PC-3 (cell line): ENCODE measurements at regions not wholly inside any gene's neighbourhood (a gene's known extent, or its start where the extent isn't known, plus 50 kb on each side); places are given as distances from the start of the nearest gene placed in this dataset.

Experiments
- ATAC-seq: fragments of 200-7000 bp; cut with Tn5 transposase; 2 replicates; pipeline ENCODE4 v1.9.1; 2020; ENCODE audit warnings: mild to moderate bottlenecking, moderate library complexity
- BruUV-seq: library from RNA; stranded (reverse); fragments of 400-500 nt; replicated peaks from 2 replicates; lab custom pipeline; 2021; lab: Mats Ljungman, UMichigan
- CTCF ChIA-PET: fragments of 300-600 bp; sonication (Branson Sonifier 250); formaldehyde crosslinking; loops from one replicate; lab custom pipeline; 2022; ENCODE audit warnings: antibody characterized with exemption; lab: Charles Lee
- POLR2A ChIA-PET: fragments of 300-600 bp; sonication (Branson Sonifier 250); formaldehyde crosslinking; loops from one replicate; lab custom pipeline; 2022; ENCODE audit warnings: antibody characterized with exemption; ENCODE audit not compliant: unreplicated experiment; lab: Charles Lee
- DNase-seq: peaks from one replicate; pipeline ENCODE4 v3.0.0-alpha.2; 2015
- H2AFZ ChIP-seq: fragments of 300-600 bp; sonication (generic); 2 replicates; pipeline ENCODE4 v1.6.0; 2016; ENCODE audit warnings: antibody characterized with exemption, low read length
- H3F3A ChIP-seq: fragments of 300-600 bp; sonication (generic); one replicate; pipeline ENCODE4 v1.6.0; 2017; ENCODE audit warnings: antibody characterized with exemption, low read length, control low read depth, mild to moderate bottlenecking; ENCODE audit not compliant: unreplicated experiment
- H3K27ac ChIP-seq: fragments of 300-600 bp; sonication (generic); 2 replicates; pipeline ENCODE4 v1.5.1; 2016; ENCODE audit warnings: mild to moderate bottlenecking, low read length
- H3K27me3 ChIP-seq: fragments of 300-600 bp; sonication (generic); 2 replicates; pipeline ENCODE4 v1.6.1; 2016; ENCODE audit warnings: low read length, mixed read lengths
- H3K36me3 ChIP-seq: fragments of 300-600 bp; sonication (generic); 2 replicates; pipeline ENCODE4 v1.6.1; 2016; ENCODE audit warnings: low read depth, mixed run types, low read length, mixed read lengths
- H3K4me1 ChIP-seq: fragments of 300-600 bp; sonication (generic); 2 replicates; pipeline ENCODE4 v1.5.1; 2016; ENCODE audit warnings: low read length; ENCODE audit not compliant: insufficient read depth
- H3K4me2 ChIP-seq: fragments of 300-600 bp; sonication (generic); 2 replicates; pipeline ENCODE4 v1.6.0; 2016; ENCODE audit warnings: low read length
- H3K4me3 ChIP-seq: fragments of 300-600 bp; sonication (generic); 2 replicates; pipeline ENCODE4 v1.5.1; 2016; ENCODE audit warnings: mild to moderate bottlenecking, low read length, mixed read lengths
- H3K79me2 ChIP-seq: fragments of 300-600 bp; sonication (generic); 2 replicates; pipeline ENCODE4 v1.6.1; 2017; ENCODE audit warnings: low read length, mixed read lengths
- H3K9ac ChIP-seq: fragments of 300-600 bp; sonication (generic); 2 replicates; pipeline ENCODE4 v1.6.0; 2016; ENCODE audit warnings: mild to moderate bottlenecking, low read length
- H3K9me2 ChIP-seq: fragments of 300-600 bp; sonication (generic); replicated peaks from 2 replicates; pipeline ENCODE4 v1.6.1; 2016; ENCODE audit warnings: mixed run types, low read length, mixed read lengths
- H3K9me3 ChIP-seq: fragments of 300-600 bp; sonication (generic); 2 replicates; pipeline ENCODE4 v1.6.1; 2016; ENCODE audit warnings: low read length, mixed read lengths
- H4K20me1 ChIP-seq: fragments of 300-600 bp; sonication (generic); 2 replicates; pipeline ENCODE4 v1.6.1; 2016; ENCODE audit warnings: low read length, mixed read lengths
- CTCF ChIP-seq: fragments of 300-600 bp; sonication (generic); conservative IDR thresholded peaks from 2 replicates; pipeline ENCODE4 v1.5.1; 2017; ENCODE audit warnings: antibody characterized with exemption, low read depth, mild to moderate bottlenecking, low read length
- EZH2 ChIP-seq: fragments of 300-600 bp; sonication (generic); IDR thresholded peaks from one replicate; pipeline ENCODE4 v1.6.1; 2017; ENCODE audit warnings: antibody characterized with exemption, mild to moderate bottlenecking, low read length; ENCODE audit not compliant: unreplicated experiment
- EZH2phosphoT487 ChIP-seq: fragments of 300-600 bp; sonication (generic); IDR thresholded peaks from 2 replicates; pipeline ENCODE4 v1.6.1; 2018; ENCODE audit warnings: mild to moderate bottlenecking, antibody characterized with exemption, low read length, borderline replicate concordance
- intact Hi-C: fragments of 100-400 bp; cut with micrococcal nuclease; formaldehyde crosslinking; loops from 2 replicates; pipeline ENCODE4 v1.9.0; 2023

GRCh38 chr7:57308631-57309408, 141.2 kb upstream of the ZNF716 start:
- Histone ChIP-seq H3K9ac (no peak overlapping the region), H3K4me3 (no peak overlapping the region), H3K79me2 (no peaks in the 10 kb centered on the region), H3K27me3 (no peaks in the 10 kb centered on the region), H2AFZ (no peak overlapping the region), H3K36me3 (no peaks in the 10 kb centered on the region), H3K27ac (no peak overlapping the region), H3K9me3 (0 out of 2 replicates have a peak, but pooled peaks cover 9% of the 10 kb centered on the region), H4K20me1 (no peaks in the 10 kb centered on the region), H3K9me2 (no peaks in the 10 kb centered on the region), H3F3A (no peaks in the 10 kb centered on the region), H3K4me2 (no peak overlapping the region), H3K4me1 (no peaks in the 10 kb centered on the region)
- DNase-seq (no peak), ATAC-seq (no peak)
- intact Hi-C loops = no loop called here
- CTCF ChIA-PET = no interaction called here
- POLR2A ChIA-PET = no interaction called here
- no TSS peak for BruUV-seq
- TF ChIP-seq CTCF (0 out of 2 replicates have a peak, but pooled peaks have one; percentile 26), EZH2phosphoT487 (no peak)

GRCh38 chr7:57327081-57327480, 122.9 kb upstream of the ZNF716 start:
- CTCF ChIA-PET = no interaction called here
- BruUV-seq = no TSS peak
- no peaks in the 10 kb centered on the region for H3K27me3 ChIP-seq

More at GRCh38 chr7:57327081-57327480, 122.9 kb upstream of the ZNF716 start:
- no peak overlapping the region for H3K27ac ChIP-seq
- H3K9ac ChIP-seq = no peak overlapping the region
- H3K79me2 ChIP-seq = no peaks in the 10 kb centered on the region
- intact Hi-C loops = no loop called here
- no peak overlapping the region for H3K4me2 ChIP-seq
- POLR2A ChIA-PET = no interaction called here
- DNase-seq (no peak), ATAC-seq (no peak)
- H3K36me3 ChIP-seq = no peaks in the 10 kb centered on the region
- H3K4me1 ChIP-seq = no peaks in the 10 kb centered on the region
- H4K20me1 ChIP-seq = no peaks in the 10 kb centered on the region
- no peak overlapping the region for H2AFZ ChIP-seq
- H3F3A ChIP-seq = no peaks in the 10 kb centered on the region
- H3K4me3 ChIP-seq = no peak overlapping the region
- no peaks in the 10 kb centered on the region for H3K9me2 ChIP-seq
- no peak for TF ChIP-seq EZH2phosphoT487
- no peak for TF ChIP-seq EZH2
- TF ChIP-seq CTCF = no peak
- H3K9me3 ChIP-seq = no peaks in the 10 kb centered on the region
